HG03521 (cell line): ENCODE measurements at regions not wholly inside any gene's neighbourhood (a gene's known extent, or its start where the extent isn't known, plus 50 kb on each side); places are given as distances from the start of the nearest gene placed in this dataset.

Experiments
- ATAC-seq: cut with Tn5 transposase; IDR thresholded peaks from one replicate; pipeline ENCODE4 v1.9.1; 2021; ENCODE audit warnings: mild to moderate bottlenecking, moderate library complexity; ENCODE audit not compliant: unreplicated experiment

DNA sequence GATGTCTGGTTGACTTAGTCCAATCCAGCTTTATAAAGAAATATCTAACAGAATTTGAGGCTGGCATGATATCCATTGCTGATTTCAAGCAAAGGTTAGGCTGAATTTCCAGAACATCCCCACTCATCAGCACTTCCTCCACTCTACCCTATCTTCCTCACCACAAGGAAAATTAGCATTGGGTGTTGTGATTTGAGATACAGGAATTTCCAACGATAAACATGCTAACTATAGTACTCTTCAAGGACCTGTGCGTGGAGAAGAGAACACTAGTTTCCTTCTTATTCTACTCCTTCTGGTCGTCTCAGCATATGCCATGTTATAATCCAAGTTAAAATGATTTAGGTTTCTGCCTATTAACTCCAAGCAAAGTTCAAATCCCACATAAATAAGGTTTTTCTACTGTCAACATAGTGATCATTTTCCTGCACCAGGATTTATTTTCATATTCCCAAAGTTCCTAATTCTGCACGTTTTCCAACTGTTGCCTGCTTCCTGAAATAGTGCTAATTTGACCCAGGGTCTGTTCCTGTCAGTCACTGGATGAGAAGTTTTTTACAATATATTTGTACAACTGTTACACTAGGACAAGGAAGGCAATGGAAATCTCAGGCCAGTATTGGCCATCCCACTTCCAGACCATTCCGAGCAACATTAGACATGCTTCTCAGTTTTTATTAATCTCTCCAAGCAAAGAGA is 177.6 kb upstream of the EDNRA start:
- no peak for ATAC-seq

DNA sequence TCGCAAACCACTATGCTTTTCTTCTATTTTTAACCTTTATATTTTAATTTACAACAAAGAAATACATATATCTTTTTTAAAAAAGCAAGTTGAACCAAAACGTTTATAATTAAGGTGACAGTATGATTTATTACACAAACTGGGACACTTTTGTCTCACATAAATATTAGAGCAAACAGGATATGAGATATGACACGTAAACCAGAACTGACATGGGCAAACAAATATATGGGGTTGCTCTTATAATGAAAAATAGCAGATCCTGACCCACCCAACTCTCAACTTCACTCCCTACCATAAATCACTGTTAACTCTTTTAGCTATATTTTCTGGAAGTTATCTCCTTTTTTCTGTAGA is 177.0 kb upstream of the EDNRA start:
- no peak for ATAC-seq

DNA sequence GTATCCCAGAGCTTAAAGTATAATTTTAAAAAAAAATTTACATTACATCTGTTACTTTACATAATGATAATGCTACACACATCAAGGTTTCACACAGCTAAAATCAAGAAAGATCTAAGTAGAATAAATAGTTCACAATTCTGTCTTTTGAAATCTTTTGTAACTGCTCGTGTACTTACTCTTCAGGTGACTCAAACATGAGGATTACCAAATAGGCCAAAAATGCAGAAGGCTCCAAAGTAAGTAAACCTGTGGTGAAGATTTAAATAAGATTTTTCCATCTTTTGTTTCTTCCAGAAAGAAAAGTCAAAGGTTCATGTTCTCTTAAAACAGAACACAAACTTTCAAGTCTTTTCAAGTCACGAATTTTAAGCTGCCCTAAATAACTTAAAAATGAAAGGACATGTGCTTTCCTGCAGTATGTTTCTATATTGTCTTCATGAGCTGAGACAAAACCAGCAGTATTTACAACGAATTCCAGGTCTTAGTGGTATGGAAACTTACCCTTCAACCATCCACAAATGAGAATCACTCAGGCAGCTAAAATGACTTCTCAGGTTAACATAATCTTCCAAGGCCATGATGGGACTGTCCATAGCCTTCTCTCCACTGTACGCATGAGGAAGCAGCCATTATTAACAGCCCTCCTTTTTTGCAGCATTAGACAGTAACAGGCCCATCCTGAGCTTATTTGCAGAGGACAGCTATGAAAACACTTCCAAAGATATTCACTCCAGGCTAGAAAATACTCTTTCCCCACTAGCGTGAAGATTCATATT is 172.8 kb upstream of the EDNRA start:
- no peak for ATAC-seq

DNA sequence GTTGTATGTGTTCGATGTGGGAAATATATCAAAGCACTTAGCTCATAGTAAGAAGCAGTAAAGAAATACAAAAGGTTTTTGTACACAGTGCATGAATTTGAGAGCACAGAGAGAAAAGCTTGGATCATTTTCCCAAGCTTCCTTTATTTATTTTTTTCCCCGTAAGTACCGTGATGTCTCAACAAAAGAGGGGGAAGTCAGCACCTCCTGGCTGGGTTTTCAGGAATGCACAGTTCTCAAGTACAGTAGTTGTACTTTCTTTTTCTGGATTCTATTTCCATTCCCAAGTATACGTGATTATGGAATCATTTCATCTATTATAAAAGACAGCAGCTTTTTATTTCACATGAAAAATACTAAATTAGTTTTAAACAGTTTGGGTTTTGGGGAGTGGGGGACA is 171.5 kb upstream of the EDNRA start:
- no peak for ATAC-seq

DNA sequence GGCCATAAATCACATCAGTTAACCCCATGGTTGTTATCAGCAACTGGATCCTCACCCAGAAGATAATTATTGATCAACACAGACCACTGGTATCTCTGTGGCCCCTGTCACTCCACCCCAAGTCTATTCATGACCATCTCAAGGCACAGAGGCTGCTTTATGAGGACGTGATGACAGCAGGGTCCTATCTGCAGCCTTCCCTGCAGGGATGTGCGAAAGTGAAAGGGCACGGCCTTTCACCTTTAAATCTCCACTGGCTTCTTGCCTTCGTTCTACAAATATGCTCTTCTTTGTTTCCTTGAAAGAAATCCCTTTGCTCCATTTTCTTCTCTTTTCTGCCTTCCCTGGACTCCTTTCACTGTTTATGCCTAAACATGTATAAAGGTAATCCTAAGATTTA is 170.6 kb upstream of the EDNRA start:
- ATAC-seq, result no peak

DNA sequence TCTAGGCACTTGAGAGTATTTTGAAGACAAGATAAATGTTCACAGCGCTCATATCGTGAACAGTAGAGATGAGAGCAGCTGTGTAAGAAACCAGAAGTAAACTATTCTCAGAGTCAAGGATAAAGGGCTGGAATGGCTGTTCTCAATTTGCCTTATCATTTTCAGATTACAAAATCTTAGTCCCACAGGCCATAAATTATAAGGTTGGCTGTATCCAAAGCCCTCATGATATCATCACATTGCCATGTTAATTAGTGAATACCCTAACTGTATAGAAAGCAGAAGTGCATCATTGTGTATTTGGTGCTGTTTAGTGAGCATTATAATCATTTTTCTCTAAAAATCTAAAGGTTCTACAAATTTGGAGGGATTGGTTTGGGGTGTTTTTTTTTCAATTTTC is 168.9 kb upstream of the EDNRA start:
- no peak for ATAC-seq

DNA sequence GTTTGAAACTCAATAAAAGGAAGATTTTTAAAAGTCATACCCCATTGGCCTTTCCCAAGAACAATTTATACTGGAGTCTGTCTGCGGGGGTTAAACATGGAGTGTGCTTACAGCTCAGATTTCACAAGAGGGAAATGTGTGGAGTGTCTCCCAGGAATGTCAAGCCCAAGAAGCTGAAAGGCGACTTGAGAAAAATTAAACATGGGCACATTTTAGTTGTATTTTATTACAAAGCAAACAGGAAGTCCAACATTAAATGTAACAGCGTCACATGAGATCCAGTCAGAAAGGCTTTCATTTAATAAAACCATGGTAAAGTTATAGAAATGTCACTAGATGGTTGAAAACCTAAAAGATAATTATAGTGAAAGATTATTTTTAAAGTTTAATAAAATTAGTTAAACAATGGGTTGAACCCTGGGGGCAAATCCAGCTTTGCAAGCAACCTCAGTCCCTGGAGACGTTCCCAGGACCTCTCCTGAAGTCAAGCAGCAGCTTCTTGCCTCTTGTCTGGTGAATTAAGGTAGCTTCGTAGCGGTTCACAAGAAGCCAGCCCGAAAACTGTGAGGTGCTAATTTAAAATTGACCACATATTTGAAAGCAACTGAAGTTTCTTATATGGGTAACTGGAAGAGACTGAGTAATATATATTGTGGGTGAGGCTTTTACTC is 168.4 kb upstream of the EDNRA start:
- ATAC-seq, result no peak

DNA sequence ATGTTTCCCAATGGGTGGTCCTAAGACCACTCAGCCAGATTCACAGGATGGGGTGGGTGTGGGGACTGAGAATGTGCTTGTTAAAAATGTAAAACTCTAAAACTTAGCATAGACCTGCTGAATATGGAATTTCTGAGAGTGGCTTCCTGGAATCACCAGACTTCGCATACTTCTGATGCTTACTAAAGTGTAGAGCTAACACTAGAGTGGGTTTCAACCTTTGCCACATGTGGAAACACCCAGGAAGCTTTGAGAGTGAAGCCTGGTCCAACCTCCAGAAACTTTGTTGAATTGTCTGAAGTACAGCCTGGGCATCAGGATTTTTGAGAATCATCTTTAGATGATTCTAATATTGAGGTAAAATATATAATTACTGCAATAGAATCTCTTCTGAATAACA is 167.8 kb upstream of the EDNRA start:
- no peak for ATAC-seq

DNA sequence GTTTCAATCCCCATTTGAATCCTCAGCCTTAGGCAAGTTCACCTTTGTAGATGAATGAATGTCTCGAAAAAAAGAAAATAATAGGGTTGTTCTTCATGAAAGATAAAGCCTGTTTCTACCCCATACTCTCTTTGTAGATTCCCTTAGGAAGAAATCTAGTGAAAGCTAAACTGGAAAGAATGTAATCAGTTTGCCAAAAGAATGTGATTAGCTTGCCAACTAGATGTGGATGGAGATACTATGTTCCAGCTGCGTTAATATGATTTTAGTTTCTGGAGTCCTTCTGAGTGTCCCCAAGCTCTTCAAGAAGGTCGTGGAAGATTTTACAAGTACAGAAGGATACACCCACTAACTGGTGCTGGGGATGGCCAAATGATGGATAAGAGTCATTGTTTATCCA is 162.3 kb upstream of the EDNRA start:
- no peak for ATAC-seq

DNA sequence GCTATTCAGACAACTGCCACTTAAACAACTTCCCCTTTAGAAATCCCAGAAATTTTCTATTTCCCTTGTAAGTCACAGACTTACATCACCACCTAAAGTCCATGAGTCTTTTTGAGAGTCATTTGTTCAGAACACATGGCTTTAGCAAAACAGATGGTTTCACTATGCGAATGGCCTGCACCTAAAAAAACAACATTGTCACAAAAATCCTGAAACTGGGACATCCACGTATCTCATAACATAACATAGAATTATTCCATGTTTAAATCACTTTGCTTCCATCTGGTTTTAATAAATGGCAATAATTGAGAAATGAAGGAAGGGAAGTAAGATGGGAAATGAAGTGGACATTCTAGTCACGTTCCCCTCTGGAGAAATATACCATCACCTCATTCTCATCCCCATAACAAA is 155.3 kb upstream of the EDNRA start:
- ATAC-seq, result no peak

DNA sequence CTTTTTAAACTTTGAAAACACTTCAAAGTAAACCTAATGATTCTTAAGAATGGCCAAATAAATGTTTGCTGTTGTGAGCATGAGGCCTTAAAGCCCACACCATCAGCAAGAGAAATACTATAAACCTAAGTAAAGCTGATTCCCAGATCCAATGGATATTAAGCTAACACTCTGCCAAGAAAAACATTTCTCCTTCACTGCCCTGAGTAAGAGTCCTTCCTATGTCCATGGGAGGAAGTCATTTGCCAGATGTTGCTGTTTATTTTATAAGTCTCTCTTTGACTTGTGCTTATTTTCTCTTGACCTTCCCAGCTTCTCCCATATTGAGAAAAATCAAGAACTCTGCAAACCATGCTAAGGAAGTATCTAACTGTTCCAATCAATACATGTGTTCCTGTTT is 154.3 kb upstream of the EDNRA start:
- no peak for ATAC-seq

DNA sequence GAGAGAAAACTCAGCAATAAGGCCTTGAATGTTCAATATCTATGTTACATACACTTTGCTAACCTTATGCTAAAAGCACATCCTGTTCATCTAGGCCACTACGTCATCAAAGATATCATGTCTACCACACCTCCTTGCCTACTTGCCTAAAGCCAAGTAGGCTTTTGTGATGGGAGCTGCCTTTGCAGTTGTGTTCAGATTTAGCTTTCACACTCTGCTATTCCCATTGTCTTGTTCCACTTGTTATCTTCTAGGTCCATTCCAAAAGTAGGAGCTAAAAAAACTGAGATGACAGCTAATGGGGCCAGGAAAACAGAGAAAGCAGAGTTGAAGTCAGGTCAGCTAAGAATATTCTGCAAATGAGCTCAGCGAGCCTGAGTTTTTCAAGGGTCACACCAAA is 153.6 kb upstream of the EDNRA start:
- ATAC-seq, result no peak

DNA sequence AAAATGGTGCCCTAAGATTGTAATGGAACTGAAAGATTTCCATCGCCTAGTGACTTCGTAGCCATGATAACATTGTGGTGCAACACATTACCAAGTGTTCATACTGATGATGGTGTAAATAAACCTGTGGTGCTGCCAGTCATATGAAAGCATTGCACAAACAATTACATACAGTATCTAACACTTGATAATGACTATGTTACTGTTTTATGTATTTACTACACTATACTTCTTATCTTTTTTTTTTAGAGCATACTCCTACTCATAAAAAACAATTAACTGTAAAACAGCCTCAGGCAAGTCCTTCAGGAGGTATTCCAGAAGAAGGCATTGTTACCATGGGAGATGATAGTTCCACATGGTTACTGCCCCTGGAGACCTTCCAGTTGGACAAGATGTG is 152.7 kb upstream of the EDNRA start:
- ATAC-seq, result no peak

DNA sequence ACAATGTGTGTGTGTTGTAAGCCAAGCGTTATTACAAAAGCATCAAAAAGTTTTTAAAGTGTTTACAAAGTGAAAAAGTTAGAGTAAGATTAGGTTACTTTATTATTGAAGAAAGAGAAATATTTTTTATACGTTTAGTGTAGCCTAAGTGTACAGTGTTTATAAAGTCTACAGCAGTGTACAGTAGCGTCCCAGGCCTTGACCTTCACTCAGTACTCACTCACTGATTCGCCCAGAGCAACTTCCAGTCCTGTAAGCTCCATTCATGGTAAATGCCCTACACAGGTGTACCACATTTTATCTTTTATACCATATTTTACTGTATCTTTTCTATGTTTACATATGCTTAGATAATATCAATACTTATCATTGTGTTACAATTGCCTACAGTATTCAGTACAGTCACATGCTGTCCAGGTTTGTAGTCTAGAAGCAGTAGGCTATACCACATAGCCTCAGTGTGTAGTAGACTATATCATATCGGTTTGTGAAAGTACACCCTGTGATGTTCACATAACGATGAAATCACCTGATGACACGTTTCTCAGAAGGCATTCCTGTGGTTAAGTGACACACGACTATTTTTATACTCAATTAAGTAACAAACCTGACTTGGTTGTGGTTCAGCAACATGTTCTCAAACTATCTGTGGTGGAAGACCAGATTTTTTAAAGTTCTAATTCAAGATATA is 152.0 kb upstream of the EDNRA start:
- no peak for ATAC-seq

DNA sequence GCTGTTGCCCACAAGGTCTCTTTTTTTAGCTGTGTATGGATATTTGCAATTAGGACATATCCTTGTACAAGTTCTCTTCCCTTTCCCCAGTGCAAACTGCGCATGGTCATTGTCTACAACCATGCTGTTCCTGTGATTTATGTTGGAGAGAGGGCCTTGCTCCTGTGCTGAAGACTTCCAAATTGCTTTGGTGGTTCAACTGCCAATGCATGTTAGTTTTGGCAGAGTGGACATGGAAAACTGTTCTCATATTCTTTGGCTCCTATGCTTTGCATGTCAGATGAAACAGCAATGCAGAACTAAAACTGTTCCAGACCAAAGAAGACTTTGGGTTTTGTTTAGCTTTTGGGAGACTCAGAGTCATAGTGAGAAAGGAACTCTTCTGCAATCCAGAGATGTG is 148.8 kb upstream of the EDNRA start:
- no peak for ATAC-seq

DNA sequence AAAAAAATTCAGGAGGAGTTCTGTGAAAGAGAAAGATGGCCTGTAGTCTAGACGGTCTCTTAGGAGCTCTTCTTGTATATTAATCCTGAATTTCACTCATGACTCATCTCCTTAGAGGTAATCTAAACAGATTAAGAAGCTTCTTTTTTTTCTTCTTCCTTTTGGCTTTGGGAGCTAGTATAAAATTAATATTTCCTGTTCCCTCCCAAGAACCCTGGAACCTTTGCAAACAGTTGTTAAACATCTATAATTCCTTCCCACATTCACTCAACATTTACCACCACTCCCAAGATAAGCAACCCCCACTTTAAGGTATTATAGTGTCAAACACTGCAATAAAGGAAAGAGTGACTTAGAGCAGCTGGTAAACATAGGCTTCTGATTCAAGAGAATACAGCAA is 146.4 kb upstream of the EDNRA start:
- ATAC-seq, result no peak

DNA sequence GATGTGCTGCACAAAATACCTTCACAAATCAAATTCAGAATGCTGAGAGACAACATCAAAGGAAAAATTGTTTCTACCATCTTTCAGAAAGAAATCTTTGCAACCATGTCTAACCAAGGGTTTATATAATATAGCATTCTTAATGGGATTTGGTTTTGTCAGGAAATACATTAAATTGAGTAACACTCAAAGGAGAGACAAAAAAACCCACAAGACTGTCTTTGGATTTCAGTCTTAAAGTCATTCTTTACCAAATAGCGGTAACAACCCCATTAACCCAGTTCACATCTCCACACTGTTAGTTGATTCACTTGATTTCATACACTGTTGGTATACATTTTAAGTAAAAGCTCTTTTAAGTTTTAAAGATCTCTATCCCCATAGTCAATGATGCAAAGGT is 145.7 kb upstream of the EDNRA start:
- ATAC-seq, result no peak

DNA sequence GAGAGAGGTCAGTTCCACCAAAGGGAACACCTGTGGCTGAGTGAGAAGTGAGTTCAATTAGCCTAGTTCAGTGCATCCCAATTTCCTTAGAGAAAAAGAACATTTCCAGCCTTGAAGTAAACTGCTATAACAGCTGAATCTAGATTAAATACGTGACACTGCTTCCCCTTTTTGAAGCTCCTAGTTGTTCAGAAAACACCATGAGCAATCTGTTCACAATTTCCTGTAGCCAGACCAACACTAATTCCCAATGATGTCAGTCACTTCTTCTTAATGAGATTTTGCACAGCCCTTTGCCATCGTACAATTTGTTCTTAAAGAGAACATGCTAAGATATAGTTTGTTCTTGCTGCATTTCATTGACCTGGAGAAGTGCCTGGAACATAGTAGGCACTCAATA is 144.6 kb upstream of the EDNRA start:
- no peak for ATAC-seq

DNA sequence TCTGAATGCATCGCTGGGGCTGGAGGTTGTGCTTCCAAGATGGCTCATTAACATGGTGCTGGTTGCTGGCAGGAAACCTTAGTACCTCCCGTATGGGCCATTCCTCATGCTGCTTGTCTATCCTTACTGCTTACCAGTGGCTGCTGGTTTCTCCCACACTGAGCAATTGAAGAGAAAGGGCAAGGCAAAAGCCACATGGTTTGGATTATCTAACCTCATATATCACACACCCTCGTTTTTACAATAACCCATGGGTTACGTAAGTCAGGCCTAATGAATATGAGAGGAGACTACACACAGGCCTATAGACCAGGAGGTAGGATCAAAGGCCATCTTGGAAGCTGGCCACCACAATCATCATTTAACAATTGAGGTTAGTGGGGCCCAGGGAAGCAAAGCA is 141.8 kb upstream of the EDNRA start:
- no peak for ATAC-seq

DNA sequence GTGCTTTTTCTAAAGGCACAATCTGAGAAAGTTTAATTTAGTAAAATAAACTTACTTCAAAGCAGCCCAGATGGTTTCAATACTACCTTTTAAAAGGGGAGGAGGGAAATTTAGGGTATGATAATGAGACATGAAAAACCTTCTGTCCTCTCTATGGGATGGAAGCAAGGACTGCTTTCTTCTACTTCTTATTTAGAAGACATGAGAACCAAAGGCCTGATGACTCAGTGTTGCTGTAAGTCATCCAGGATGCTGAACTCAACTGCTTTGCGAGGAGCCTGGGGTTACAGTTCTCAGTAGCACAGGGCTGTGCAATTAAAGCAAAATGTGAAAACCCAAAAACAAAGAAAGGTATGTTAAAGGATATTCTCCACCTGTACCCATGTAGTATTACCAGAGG is 140.8 kb upstream of the EDNRA start:
- ATAC-seq, result no peak

DNA sequence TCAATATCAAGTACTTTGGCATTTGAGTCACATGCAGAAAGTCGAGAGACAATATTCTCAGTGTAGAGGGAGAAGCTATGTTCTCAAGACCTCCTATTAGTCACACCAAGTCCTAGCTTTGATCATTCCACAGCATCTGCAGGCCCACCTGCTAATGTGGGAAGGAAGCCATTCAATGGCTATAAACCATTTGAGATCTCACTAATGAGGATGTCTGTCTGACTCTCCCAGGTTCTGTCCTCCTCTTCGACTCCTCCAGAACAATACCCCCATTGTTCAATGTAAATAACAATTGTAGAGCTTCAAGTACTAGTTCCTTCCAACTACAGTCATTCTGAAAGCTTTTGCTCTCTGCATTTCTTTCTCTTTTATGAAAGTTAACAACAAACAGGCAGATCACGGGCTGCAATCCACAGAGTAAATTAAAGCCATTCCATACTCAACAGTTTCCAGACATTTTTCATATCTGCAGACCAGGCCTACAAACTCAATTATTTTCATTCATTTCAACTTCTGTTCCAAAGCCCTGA is 140.2 kb upstream of the EDNRA start:
- ATAC-seq, result no peak
